ENCODE measurements at regions not wholly inside any gene's neighbourhood (a gene's known extent, or its start where the extent isn't known, plus 50 kb on each side); places are given as distances from the start of the nearest gene placed in this dataset.

- TF ChIP-seq EP300 (IDR thresholded peaks at IDR 0.05; ENCODE audit: borderline replicate concordance in 1 of 2, control insufficient read depth in 1 of 2, low read depth in 2 of 2, low read length in 2 of 2) (no peak), ZNF24 (IDR thresholded peaks at IDR 0.05) (no peak), POLR2A (IDR thresholded peaks at IDR 0.05; ENCODE audit: low read depth, low read length) (no peak)
These were observed 1025.9 kb downstream of the TTLL7 start for GRCh38 chr1:82972841-82973553.
